Hepatocyte (in vitro differentiated cells): ENCODE measurements at regions not wholly inside any gene's neighbourhood (a gene's known extent, or its start where the extent isn't known, plus 50 kb on each side); places are given as distances from the start of the nearest gene placed in this dataset.

Experiments used
- CTCF ChIP-seq: fragments of 200-600 bp; sonication (generic); IDR thresholded peaks from 2 replicates; pipeline ENCODE4 v1.5.1; 2016; ENCODE audit warnings: antibody characterized with exemption, mild to moderate bottlenecking; ENCODE audit not compliant: poor library complexity
- EZH2phosphoT487 ChIP-seq: fragments of 200-600 bp; sonication (generic); IDR thresholded peaks from one replicate; pipeline ENCODE4 v1.6.1; 2018; ENCODE audit warnings: antibody characterized with exemption, mild to moderate bottlenecking, low read depth, moderate library complexity; ENCODE audit not compliant: unreplicated experiment, severe bottlenecking

- TF ChIP-seq CTCF (no peak), EZH2phosphoT487 (no peak)
Measured at GRCh38 chr2:7476371-7476770, 559.2 kb downstream of the RNF144A start.
